GM12878 (cell line): ENCODE measurements at regions not wholly inside any gene's neighbourhood (a gene's known extent, or its start where the extent isn't known, plus 50 kb on each side); places are given as distances from the start of the nearest gene placed in this dataset.

Experiments used
- ATAC-seq: fragments of 200-7000 bp; cut with Tn5 transposase; 3 replicates; pipeline ENCODE4 v1.9.1; 2020; ENCODE audit warnings: mild to moderate bottlenecking, moderate library complexity
- BruUV-seq: library from RNA; stranded (reverse); fragments of 400-500 nt; replicated peaks from 2 replicates; lab custom pipeline; 2021; lab: Mats Ljungman, UMichigan
- CTCF ChIA-PET: fragments of 300-600 bp; sonication (Branson Sonifier 250); formaldehyde crosslinking; extraction: SDS; loops from one replicate; lab custom pipeline; 2021; ENCODE audit warnings: inconsistent platforms; lab: Yijun Ruan, JAX
- POLR2A ChIA-PET: fragments of 350-600 bp; formaldehyde crosslinking; extraction: SDS; loops from one replicate; lab custom pipeline; 2021; ENCODE audit warnings: inconsistent platforms; lab: Charles Lee
- RAD21 ChIA-PET: fragments of 300-600 bp; sonication (Branson Sonifier 250); formaldehyde crosslinking; loops from one replicate; lab custom pipeline; 2023; ENCODE audit warnings: antibody characterized with exemption; ENCODE audit not compliant: unreplicated experiment; lab: Charles Lee
- SMC1A ChIA-PET: fragments of 300-600 bp; sonication (Branson Sonifier 250); formaldehyde crosslinking; loops from one replicate; lab custom pipeline; 2023; ENCODE audit not compliant: unreplicated experiment, uncharacterized antibody; lab: Charles Lee
- DNase-seq: peaks from one replicate; pipeline ENCODE4 v3.0.0-alpha.2; 2011; ENCODE audit warnings: low read depth, low spot score
- FAIRE-seq: peaks from 3 replicates; lab custom pipeline; 2011; peaks lifted over from hg19 to GRCh38; lab: Jason Lieb, UNC
- H2AFZ ChIP-seq: 2 replicates; pipeline ENCODE4 v1.6.0; 2011; ENCODE audit warnings: low read depth, low read length, control low read depth; ENCODE audit not compliant: control insufficient read depth
- H3K27ac ChIP-seq: 2 replicates; pipeline ENCODE4 v1.5.1; 2011; ENCODE audit warnings: control low read depth; ENCODE audit not compliant: control insufficient read depth, insufficient read depth
- H3K27me3 ChIP-seq, 2 experiments: replicated peaks in 1 of 2; 2 replicates each; pipeline versions ENCODE4 v1.6.0 to v1.6.1; 2011; ENCODE audit warnings: low read length in 1 of 2; ENCODE audit not compliant: control insufficient read depth in 2 of 2, insufficient read depth in 2 of 2
- H3K36me3 ChIP-seq, 2 experiments: 2 replicates each; pipeline ENCODE4 v1.5.1; 2011; ENCODE audit warnings: low read length in 1 of 2; ENCODE audit not compliant: control insufficient read depth in 2 of 2, insufficient read depth in 2 of 2
- H3K4me1 ChIP-seq: 2 replicates; pipeline ENCODE4 v1.6.1; 2011; ENCODE audit warnings: mild to moderate bottlenecking, low read length, moderate library complexity, mixed read lengths; ENCODE audit not compliant: control insufficient read depth, insufficient read depth
- H3K4me2 ChIP-seq: 2 replicates; pipeline ENCODE4 v1.6.0; 2011; ENCODE audit warnings: control low read depth; ENCODE audit not compliant: control insufficient read depth, insufficient read depth
- H3K4me3 ChIP-seq: fragments of 200-600 bp; sonication (generic); 2 replicates; pipeline ENCODE4 v1.5.1; 2016
- H3K79me2 ChIP-seq: 2 replicates; pipeline ENCODE4 v1.6.0; 2011; ENCODE audit warnings: low read length; ENCODE audit not compliant: control insufficient read depth, insufficient read depth
- H3K9ac ChIP-seq: 2 replicates; pipeline ENCODE4 v1.8.0; 2011; ENCODE audit warnings: low read length, control low read depth, mixed read lengths; ENCODE audit not compliant: control insufficient read depth, insufficient read depth
- H3K9me3 ChIP-seq: replicated peaks from 3 replicates; pipeline ENCODE4 v1.5.1; 2011; ENCODE audit warnings: mild to moderate bottlenecking, low read length; ENCODE audit not compliant: control insufficient read depth, insufficient read depth
- H4K20me1 ChIP-seq: 2 replicates; pipeline ENCODE4 v1.6.0; 2011; ENCODE audit not compliant: control insufficient read depth, insufficient read depth
- ATF3 ChIP-seq: IDR thresholded peaks from 2 replicates; pipeline ENCODE4 v1.6.1; 2011; ENCODE audit warnings: low read depth, mild to moderate bottlenecking, low read length, moderate library complexity, borderline replicate concordance; ENCODE audit errors: extremely low read depth
- BCL11A ChIP-seq: IDR thresholded peaks from 2 replicates; pipeline ENCODE4 v1.6.1; 2011; ENCODE audit warnings: low read depth, low read length
- BCLAF1 ChIP-seq: fragments of 450-650 bp; IDR thresholded peaks from 2 replicates; pipeline ENCODE4 v1.6.1; 2017; ENCODE audit warnings: antibody characterized with exemption, mild to moderate bottlenecking, moderate library complexity
- CBX3 ChIP-seq: fragments of 200-600 bp; sonication (generic); IDR thresholded peaks from 2 replicates; pipeline ENCODE4 v1.6.1; 2016; ENCODE audit warnings: low read depth, borderline replicate concordance
- DPF2 ChIP-seq: fragments of 450-650 bp; IDR thresholded peaks from 2 replicates; pipeline ENCODE4 v1.6.1; 2017; ENCODE audit warnings: mild to moderate bottlenecking
- HSF1 ChIP-seq: fragments of 150-350 bp; IDR thresholded peaks from 2 replicates; pipeline ENCODE4 v1.6.1; 2014; ENCODE audit warnings: mild to moderate bottlenecking, low read depth, low read length
- IKZF1 ChIP-seq: fragments of 450-650 bp; conservative IDR thresholded peaks from 2 replicates; pipeline ENCODE4 v1.6.1; 2017; ENCODE audit warnings: antibody characterized with exemption, mild to moderate bottlenecking
- MEF2B ChIP-seq: fragments of 450-650 bp; IDR thresholded peaks from 2 replicates; pipeline ENCODE4 v1.6.1; 2018; ENCODE audit warnings: mild to moderate bottlenecking, moderate library complexity; ENCODE audit not compliant: partially characterized antibody, poor library complexity, severe bottlenecking
- MLLT1 ChIP-seq: fragments of 450-650 bp; IDR thresholded peaks from 2 replicates; pipeline ENCODE4 v1.6.1; 2016; ENCODE audit warnings: mild to moderate bottlenecking
- NFYB ChIP-seq: IDR thresholded peaks from 2 replicates; pipeline ENCODE4 v1.6.1; 2011; ENCODE audit warnings: low read depth, mild to moderate bottlenecking, low read length, improper control_type of control experiment, moderate library complexity; ENCODE audit not compliant: insufficient read depth
- NRF1 ChIP-seq: conservative IDR thresholded peaks from 2 replicates; pipeline ENCODE4 v1.6.1; 2011; ENCODE audit warnings: mild to moderate bottlenecking, low read depth, low read length, improper control_type of control experiment
- POLR2AphosphoS2 ChIP-seq: IDR thresholded peaks from 2 replicates; pipeline ENCODE4 v1.6.1; 2011; ENCODE audit warnings: low read depth, mild to moderate bottlenecking, low read length, improper control_type of control experiment, moderate library complexity
- RELB ChIP-seq: fragments of 450-650 bp; IDR thresholded peaks from 2 replicates; pipeline ENCODE4 v1.6.1; 2017; ENCODE audit warnings: low read depth, mild to moderate bottlenecking, moderate library complexity
- SKIL ChIP-seq: fragments of 450-650 bp; IDR thresholded peaks from 2 replicates; pipeline ENCODE4 v1.6.1; 2017; ENCODE audit warnings: mild to moderate bottlenecking, low read depth, inconsistent platforms; ENCODE audit not compliant: poor library complexity, severe bottlenecking
- ZNF24 ChIP-seq: fragments of 450-650 bp; IDR thresholded peaks from 2 replicates; pipeline ENCODE4 v1.6.1; 2017; ENCODE audit warnings: antibody characterized with exemption, mild to moderate bottlenecking
- WGBS: methylation state at CpG from one replicate; pipeline ENCODE4 v1.1.6; 2016; ENCODE audit warnings: low lambda C conversion rate; ENCODE audit not compliant: insufficient replicate concordance, insufficient coverage; ENCODE audit errors: missing lambda C conversion rate; 5-methylcytosine and 5-hydroxymethylcytosine counted together
- in situ Hi-C: fragments of 300-500 bp; cut with MboI; formaldehyde crosslinking; loops from 9 replicates; pipeline ENCODE4 v1.14.3; 2018; ENCODE audit warnings: mixed read lengths
- intact Hi-C: fragments of 100-400 bp; cut with micrococcal nuclease; formaldehyde crosslinking; loops from one replicate; pipeline ENCODE4 v1.14.2; 2022; ENCODE audit not compliant: unreplicated experiment

GRCh38 chr9:79302569-79302968, 269.2 kb upstream of the TLE4 start:
- Histone ChIP-seq H4K20me1 (no peaks in the 10 kb centered on the region), H3K4me1 (no peaks in the 10 kb centered on the region), H2AFZ (no peak overlapping the region), H3K4me2 (no peak overlapping the region), H3K79me2 (no peaks in the 10 kb centered on the region), H3K36me3 (no peaks in the 10 kb centered on the region), H3K9ac (no peak overlapping the region), H3K27ac (no peak overlapping the region), H3K4me3 (no peak overlapping the region), H3K27me3 (no peaks in the 10 kb centered on the region), H3K9me3 (no peaks in the 10 kb centered on the region)
- WGBS = 7% methylated on average over 4 of the region's 4 CpGs
- CTCF ChIA-PET = no interaction called here
- intact Hi-C loops (no loop called here), in situ Hi-C loops (no loop called here)
- FAIRE-seq = no peak
- ATAC-seq = no peak
- no TSS peak for BruUV-seq
- no peak for DNase-seq
- SMC1A ChIA-PET = interaction anchor here (0.6 kb wide), 1 partner anchor 15 kb away, joined by 3 read pairs; no protein-coding TSS in a partner anchor
- RAD21 ChIA-PET = no interaction called here
- POLR2A ChIA-PET = no interaction called here
- TF ChIP-seq SKIL (no peak), BCL11A (no peak), CBX3 (no peak), RELB (no peak), POLR2AphosphoS2 (no peak), MEF2B (no peak), IKZF1 (no peak), DPF2 (no peak), MLLT1 (no peak), BCLAF1 (no peak), HSF1 (no peak), ZNF24 (no peak), ATF3 (no peak), NRF1 (no peak), NFYB (no peak)
